HG03442 (cell line): ENCODE measurements at regions not wholly inside any gene's neighbourhood (a gene's known extent, or its start where the extent isn't known, plus 50 kb on each side); places are given as distances from the start of the nearest gene placed in this dataset.

Experiments
- ATAC-seq: cut with Tn5 transposase; IDR thresholded peaks from one replicate; pipeline ENCODE4 v1.9.1; 2021; ENCODE audit warnings: mild to moderate bottlenecking, moderate library complexity; ENCODE audit not compliant: unreplicated experiment

- peak; percentile 67 for ATAC-seq
These were observed 91.6 kb downstream of the TMX3 start for GRCh38 chr18:68623342-68623741.

GRCh38 chr18:68611311-68611710 is 103.6 kb downstream of the TMX3 start:
- no peak for ATAC-seq

GRCh38 chr18:68608851-68609490 is 105.9 kb downstream of the TMX3 start:
- no peak for ATAC-seq

- ATAC-seq: no peak
These were observed 107.1 kb downstream of the TMX3 start for GRCh38 chr18:68607852-68608251.

GRCh38 chr18:68604256-68604655 is 110.7 kb downstream of the TMX3 start:
- no peak for ATAC-seq

GRCh38 chr18:68596016-68596415 is 118.9 kb downstream of the TMX3 start:
- ATAC-seq: no peak

- no peak for ATAC-seq
These were observed 126.7 kb downstream of the TMX3 start for GRCh38 chr18:68588169-68588568.

- no peak for ATAC-seq
These were observed 131.2 kb downstream of the TMX3 start for GRCh38 chr18:68583685-68584084.

GRCh38 chr18:68574311-68574710 is 140.6 kb downstream of the TMX3 start:
- no peak for ATAC-seq

GRCh38 chr18:68569936-68570335 is 145.0 kb downstream of the TMX3 start:
- no peak for ATAC-seq

GRCh38 chr18:68568364-68569155 is 146.3 kb downstream of the TMX3 start:
- no peak for ATAC-seq

- ATAC-seq: no peak
These were observed 147.9 kb downstream of the TMX3 start for GRCh38 chr18:68566991-68567390.

GRCh38 chr18:68564961-68565360 is 149.9 kb downstream of the TMX3 start:
- ATAC-seq: no peak

GRCh38 chr18:68564351-68564750 is 150.6 kb downstream of the TMX3 start:
- no peak for ATAC-seq

GRCh38 chr18:68560128-68560527 is 154.8 kb downstream of the TMX3 start:
- no peak for ATAC-seq

GRCh38 chr18:68557183-68557582 is 157.7 kb downstream of the TMX3 start:
- ATAC-seq: no peak

GRCh38 chr18:68555879-68556301 is 159.0 kb downstream of the TMX3 start:
- ATAC-seq: no peak

GRCh38 chr18:68548904-68549870 is 165.7 kb downstream of the TMX3 start:
- ATAC-seq: no peak

- ATAC-seq: no peak
These were observed 171.6 kb downstream of the TMX3 start for GRCh38 chr18:68543344-68543743.

- no peak for ATAC-seq
These were observed 172.1 kb downstream of the TMX3 start for GRCh38 chr18:68542846-68543245.

- no peak for ATAC-seq
These were observed 181.3 kb downstream of the TMX3 start for GRCh38 chr18:68533641-68534040.
